Fibroblast of skin of right quadriceps (primary cell): ENCODE measurements at regions not wholly inside any gene's neighbourhood (a gene's known extent, or its start where the extent isn't known, plus 50 kb on each side); places are given as distances from the start of the nearest gene placed in this dataset.
A peak's percentile ranks its signal among the peaks of the same experiment; 100 is the strongest.

Source experiments
- DNase-seq: peaks from one replicate; pipeline ENCODE4 v3.0.0-alpha.2; 2013

DNA sequence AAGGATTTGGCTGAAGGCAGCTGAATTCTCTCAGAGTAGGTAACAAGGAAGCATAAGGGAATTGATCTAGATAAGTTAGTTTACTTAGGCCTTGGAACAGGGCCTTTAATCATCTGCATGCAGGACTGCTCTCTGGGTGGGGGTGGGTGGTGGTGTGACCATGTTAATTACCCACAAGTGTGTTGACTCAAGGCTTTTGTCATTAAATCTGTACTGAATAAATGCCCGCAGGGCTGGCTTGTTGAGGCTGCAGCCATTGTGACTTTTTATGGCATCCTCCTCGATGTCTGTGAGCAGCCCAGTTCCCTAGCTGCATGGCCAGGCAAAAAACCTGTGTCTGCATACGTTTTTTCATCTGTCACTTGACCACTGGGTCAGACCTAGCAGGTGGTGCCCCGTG, 63.5 kb upstream of the ASCC3 start:
- DNase-seq, result no peak

DNA sequence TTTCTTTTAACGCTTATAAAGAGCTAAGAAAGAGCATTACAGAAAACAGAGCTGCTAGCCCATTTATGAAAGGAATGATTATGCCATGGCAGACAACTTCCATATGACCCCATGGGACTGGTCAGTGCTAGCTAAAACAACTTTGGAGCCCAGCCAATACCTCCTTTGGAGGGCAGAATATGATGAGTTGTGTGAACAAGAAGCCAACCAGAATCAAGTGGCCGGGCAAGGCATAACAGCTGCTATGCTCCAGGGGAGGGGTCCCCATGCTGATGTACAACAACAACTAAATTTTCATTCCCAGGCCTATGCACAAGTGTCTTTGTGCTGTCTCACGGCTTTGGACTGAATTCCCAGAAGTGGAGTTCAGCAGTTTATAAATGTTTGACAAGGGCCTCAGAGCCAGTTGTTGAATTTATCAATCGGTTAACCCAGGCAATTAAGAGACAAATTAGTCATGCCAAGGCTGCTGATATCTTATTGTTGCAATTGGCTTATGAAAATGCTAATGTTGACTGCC, 65.0 kb upstream of the ASCC3 start:
- no peak for DNase-seq

DNA sequence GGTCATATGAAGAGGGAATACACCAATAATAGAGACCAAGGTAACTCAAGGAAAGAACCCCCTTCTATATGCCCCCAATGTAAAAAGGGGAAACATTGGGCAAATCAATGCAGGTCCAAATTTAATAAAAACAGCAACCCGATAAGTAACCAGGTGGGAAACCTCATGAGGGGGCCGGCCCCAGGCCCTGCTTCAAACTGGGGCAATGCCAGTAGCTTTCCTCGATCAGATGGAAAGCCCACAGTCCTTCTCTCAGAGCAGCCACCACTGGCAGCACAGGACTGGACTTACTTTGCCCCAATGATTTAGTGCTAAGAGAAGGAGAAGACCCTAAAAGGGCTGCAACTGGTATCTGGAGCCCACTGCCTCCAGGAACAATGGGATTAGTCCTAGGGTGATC, 65.6 kb upstream of the ASCC3 start:
- DNase-seq, result no peak

DNA sequence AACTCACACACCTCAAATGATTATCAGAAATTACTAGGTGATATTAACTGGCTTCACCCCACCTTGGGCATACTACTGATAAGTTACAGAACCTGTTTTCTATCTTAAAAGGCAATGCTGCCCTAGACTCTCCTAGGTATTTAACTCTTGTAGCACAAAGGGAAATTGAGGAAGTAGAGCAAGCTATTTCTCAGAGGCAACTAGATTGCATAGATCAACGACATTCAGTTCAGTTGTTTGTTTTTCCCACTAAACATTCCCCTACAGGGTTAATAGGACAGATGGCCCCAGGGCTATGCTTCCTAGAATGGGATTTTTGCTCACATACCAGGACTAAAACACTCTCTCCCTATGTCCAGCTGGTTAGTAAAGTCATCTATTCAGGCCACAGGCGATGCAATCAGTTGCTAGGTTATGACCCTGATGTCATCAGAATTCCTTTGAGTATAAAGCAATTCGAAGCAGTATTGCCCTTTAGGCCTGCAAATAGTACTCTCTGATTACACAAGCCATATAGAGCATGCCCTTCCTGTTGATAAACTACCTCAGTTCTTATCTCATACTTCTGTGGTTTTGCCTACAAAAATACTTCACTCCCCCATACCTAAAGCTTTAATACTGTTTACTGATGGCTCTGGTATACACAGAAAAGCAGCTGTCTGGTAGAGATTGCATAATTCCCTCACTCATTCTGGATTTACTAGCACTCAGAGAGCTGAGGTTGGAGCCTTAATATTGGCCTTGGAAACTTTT, 67.4 kb upstream of the ASCC3 start:
- DNase-seq, result no peak

DNA sequence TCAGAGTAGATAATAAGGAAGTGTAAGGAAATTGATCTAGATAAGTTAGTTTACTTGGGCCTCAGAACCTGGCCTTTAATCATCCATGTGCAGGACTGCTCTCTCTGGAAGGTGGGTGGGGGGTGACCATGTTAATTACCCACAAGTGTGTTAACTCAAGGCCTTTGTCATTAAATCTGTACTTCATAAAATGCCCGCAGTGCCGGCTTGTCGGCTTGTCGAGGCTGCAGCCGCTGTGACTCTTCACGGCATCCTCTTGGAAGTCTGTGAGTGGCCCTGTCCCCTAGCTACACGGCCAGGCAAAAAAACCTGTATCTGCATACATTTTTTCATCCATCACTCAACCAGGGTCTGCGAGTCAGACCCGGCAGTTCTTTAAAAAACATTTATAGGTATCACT, 70.9 kb upstream of the ASCC3 start:
- DNase-seq, result no peak

DNA sequence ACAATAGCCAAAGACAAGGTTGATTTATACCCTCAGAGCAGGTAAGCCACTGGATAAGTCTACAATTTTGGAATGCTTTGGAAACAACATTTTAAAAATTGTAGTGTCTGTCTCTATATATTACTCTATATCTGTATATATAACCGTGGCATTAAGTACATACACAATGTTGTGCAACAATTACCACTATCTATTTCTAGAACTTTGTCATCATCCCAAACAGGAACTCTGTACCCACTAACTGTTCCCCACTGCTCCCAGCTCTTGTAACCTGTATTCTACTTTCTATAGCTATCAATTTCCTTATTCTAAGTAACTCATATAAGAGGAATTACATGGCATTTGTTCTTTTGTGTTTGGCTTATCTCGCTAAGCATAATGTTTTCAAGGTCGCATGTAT, 78.2 kb upstream of the ASCC3 start:
- no peak for DNase-seq

DNA sequence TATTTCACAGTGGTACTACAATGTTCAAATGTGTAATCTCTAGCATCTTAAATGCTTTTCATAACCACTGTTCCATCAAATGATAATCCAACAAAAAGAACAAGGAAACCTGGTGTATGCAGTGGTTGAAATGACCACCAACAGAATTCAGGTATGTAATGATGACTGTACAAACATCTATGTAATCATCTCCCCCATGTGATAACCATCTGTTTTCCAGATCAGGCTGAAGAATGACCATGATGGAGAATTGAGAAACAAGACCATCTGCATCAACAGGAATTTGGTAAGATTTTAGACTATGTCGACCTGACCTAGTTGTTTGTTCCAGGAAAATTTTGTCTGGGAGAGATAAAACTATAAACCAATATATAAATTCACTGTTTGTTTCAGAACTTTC, 81.3 kb upstream of the ASCC3 start:
- no peak for DNase-seq

DNA sequence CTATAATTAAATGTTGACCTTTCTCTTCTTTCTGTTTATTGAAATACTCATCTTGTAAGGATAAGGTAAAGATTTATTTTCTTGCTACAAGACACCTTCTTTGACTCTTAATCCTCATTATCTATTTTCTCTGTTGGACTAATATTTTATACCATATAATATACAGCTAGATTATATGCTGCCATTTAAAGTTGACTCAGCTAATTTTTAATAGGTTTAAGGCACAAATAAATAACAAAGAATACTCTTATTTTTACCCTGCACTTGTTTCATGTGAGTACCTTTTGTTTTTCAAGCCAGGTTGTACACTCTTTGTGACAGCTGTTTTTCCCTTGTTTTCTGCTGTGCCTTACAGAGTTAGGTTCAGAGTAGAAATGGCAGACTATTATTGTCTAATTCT, 83.9 kb upstream of the ASCC3 start:
- DNase-seq, result no peak

DNA sequence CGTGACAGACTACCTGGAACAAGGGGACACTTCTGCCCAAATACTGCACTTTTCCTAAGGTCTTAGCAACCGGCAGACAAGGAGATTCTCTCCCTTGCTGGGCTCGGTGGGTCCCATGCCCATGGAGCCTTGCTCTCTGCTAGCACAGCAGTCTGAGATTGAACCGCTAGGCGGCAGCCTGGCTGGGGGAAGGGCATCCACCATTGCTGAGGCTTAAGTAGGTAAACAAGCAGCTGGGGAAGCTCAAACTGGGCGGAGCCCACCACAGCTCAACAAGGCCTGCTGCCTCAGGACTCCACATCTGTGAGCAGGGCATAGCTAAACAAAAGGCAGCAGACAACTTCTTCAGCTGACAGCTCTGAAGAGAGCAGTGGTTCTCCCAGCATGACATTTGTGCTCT, 87.8 kb upstream of the ASCC3 start:
- DNase-seq, result no peak

DNA sequence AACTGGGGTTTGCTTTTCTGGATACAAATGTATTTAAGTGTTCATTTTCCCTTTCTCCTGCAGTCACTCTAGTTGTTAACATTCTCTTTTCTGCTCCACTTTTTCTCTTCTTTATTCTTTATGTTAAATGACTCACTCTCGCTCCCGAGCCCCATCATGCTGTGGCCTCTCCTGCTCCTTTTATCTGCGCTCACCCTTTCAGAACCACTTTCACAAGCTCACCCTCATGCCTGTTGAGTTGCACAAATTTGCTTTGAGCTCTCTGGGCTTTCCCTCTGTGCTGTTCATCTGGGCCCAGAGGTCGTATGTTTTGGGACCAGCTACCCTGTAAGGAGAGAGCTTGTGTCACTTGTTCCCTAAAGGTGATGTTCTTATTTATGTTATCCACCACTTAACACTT, 98.1 kb upstream of the ASCC3 start:
- no peak for DNase-seq

DNA sequence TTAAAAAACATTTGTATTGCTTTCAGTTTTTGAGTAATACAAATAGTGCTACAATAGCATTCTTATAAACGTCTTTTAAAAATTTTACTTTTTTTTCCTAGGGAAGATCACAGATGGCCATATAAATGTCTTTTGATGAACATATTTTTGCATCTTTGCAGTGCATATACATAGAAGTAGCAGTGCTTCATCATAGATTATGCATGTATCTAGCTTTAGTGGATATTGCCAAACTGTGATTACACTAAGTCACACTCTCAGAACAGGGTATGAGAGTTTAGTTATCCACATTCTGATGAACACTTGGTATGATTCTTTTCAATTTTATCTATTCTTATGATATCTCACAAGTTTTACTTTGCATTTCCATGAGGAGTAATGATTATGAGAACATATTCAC, 99.8 kb upstream of the ASCC3 start:
- DNase-seq, result no peak

DNA sequence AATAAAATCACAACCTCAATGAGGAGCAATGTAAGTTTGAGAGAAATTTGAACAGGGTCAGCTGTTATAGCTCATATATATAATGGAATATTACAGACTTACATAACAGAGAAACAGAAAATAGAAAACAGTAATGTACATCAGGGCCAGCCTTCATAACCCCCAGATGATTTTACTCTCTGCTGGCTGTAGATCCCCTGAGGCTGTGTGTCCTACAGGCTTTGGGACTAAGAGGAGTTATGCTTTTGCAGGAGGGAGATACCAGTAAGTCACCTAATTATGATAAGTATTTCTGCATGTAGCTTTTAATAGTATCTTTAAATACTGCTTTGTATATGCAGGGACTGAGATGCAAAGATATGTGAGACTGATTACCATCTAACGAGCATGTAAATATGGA, 105.8 kb upstream of the ASCC3 start:
- DNase-seq, result no peak

DNA sequence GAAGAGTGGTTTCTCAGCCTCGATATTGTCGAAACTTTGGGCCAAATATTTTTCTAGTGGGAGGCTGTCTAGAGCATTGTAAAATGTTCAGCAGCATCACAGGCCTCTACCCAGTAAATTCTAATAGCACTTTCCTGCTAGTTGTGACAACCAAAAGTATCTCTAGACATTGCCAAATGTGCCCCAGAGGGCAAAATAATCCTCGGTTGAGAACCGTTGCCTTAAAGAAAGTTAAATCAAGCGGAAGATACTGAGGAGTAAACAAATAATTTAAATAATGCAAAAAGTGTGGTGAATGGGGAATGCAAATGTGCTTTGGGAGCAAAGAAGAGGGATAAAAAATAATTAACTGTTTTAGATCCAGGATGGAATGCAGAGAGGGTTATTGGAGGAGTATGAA, 106.4 kb upstream of the ASCC3 start:
- DNase-seq, result no peak

DNA sequence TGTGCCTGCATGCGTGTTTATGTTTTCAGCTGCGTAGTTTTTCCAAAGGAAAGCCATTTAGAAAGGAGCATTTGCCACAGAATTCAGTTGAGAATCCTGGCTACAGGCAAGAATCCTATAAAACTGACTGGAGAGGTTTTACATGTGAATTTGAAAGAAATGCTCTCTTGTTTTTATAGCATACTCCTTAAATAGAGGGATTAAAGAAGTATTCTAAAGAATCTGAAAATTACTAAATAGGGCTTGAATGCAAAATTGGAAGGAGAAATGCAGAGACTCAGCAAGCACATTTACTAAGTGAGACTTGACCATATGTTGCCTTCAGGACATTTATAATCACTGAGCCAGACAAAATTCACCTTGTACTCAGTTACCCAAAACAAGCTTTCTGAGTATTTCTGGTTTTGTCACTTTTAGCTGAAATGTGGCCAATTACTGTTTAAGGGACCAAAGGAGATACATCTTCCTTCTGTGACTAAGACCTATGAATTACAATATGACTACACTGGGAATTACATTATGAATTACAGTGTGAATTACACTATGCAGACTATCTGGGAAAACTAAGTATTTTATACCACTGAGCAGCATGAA, 107.4 kb upstream of the ASCC3 start:
- DNase-seq, result no peak

DNA sequence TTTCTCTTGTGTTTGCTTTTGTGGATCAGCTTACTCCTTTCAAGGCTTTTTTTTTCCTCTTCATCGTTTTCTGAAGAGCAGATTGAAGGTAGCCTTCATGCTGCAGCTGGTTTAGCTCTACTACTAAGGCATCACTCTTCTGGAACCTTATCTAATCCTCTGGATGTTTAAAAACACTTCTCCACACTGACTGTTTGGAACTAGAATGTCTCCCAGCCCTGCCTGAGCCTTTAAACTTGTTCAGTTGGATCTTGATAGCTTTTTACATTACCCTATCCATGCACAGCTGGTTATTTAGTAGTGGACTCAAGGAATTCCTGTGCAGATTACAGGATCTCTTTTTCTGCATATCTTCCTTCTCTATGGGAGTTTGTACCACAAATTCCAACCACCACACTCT, 108.9 kb upstream of the ASCC3 start:
- DNase-seq, result no peak

DNA sequence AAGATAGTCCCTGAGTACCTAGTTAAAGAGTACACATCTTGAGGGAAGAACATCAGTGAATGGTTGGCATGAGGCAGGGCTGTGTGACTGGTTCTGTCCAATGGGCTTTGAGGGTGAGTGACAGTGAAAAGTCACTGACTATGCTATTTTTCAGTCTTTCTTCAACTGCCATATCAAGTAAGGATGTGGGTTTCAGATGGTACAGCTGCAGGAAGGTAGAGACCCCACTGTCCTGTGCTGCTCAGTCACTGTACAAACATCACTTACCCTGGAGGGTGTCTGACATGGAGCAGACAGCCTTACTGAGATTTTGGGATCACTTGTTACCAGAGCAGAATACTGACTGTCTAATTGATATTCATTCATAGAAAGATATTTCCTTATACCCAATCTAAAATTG, 115.3 kb upstream of the ASCC3 start:
- no peak for DNase-seq

DNA sequence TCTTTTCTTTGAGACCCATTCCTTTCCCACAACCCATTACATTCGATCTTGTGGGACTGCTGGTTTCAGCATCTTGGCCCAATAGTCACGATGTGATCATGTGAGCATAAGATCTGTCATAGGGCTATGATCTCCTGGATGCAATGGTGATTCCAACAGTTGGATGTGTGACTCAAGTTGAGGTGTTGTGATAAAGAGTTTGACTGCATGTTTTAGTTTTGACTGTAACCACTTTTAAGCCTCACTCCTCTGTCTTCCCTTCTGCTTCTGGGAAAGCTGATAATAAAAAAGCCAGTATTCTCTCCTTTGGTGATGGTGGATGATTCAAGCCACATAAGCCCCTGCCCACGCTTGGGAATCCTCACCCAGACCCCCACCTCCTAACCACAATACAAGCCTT, 117.0 kb upstream of the ASCC3 start:
- DNase-seq, result peak; percentile 13

DNA sequence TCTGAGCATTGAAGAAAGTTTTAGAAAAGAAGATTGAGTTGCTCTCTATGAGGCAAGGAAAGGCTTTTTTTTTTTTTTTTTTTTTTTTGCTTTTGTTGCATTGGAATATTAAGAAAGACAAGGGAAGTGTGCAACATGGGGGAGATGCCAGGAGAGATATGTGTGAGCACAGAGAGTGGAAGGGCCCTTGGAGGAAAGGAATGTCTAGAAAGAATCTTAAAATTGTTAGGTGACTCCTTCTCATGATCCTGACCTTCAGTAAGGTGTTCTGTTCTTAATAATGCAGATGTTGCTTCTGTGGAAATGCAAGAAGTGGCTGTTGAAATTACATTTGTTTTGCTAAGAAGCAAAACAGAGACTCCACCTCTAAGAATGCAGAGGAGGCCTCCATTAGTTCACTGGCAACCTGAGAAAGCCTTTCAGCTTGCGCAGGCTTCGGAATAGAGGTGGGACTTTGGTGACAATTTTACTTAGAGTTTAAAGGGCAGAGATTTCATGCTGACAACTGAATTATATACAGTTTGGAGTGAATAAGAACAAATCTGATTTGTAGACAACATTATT, 118.0 kb upstream of the ASCC3 start:
- DNase-seq, result no peak

DNA sequence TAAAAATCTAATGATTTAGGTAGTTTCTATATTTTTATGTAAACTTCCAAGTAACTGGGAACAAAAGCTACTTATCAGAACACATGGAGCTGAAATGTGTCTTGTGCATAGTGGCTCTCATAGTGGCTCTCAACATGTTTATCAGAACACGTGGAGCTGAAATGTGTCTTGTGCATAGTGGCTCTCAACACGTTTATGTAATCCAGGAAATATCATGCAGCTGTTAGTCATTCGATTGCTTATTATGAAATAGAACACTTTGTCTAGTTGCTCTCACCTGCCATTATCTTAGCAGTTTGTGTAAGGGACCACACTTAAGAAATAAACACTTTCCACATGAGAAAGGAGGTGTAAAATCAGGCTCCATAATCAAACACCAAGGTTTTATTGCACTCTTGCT, 119.2 kb upstream of the ASCC3 start:
- DNase-seq, result no peak

DNA sequence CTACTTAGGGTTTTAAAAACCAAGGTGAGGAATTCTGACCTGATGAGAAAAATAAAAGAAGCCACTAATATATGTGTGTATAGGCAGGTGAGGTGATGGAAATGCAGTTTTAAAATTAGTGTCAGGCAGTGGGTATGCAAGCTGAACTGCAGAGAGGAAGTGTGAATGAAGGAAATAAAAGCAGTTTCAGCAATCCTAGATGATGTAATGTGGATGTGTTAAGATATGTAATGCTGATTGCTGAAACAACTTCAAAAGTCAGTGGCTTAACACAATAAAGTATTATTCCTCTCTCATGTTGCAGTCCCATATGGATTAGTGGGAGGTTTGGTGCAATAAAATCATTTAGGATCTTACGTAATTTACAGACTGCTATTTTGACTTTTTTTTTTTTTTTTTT, 119.9 kb upstream of the ASCC3 start:
- no peak for DNase-seq

DNA sequence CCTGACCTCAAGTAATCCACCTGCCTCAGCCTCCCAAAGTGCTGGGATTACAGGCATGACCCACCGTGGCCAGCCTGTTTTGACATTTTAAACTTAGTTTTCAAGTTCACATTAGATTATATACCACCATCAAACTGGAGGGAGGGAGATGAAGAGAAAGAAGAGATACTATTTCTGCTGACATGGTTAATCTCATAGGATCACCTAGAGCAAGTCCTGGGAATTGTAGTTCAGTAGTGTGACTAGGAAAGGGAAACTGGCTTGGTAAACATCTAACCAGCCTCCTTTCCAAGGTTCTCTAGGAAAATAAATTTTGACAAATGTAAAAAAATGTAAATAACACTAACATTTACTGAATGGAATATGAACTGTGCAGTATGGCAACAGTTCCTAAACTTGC, 120.5 kb upstream of the ASCC3 start:
- no peak for DNase-seq

DNA sequence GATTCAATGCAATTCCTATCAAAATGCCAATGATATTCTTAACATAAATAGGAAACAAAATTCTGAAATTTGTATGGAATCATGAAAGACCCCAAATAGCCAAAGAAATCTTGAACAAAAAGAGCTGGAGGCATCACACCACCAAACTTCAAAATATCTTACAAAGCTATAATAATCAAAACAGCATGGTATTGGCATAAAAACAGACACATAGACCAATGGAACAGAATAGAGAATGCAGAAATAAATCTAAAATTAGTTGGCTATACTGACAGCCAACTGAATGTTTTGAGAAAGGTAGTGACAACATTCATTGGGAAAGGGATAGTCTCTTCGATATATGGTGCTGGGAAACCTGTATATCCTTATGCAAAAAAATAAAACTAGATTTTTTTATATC, 121.9 kb upstream of the ASCC3 start:
- no peak for DNase-seq

DNA sequence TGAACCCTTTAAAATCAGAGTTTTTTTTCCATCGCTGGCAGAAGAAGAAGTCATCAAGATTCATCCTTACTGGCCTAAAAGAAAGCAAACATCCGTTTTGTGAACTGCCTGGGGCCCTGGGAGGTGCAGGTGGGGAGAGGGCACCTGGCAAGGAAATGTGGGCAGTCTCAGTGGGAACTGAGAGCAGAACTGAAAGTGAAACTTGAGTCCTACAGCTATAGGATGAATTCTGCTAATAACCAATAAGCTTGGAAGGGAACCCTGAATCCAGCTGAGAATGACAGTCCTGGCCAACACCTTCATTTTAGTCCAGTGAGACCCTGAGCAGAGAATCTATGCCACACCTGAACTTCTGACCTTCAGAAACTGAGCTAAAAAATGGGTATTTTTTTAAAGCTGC, 130.1 kb upstream of the ASCC3 start:
- DNase-seq, result no peak

DNA sequence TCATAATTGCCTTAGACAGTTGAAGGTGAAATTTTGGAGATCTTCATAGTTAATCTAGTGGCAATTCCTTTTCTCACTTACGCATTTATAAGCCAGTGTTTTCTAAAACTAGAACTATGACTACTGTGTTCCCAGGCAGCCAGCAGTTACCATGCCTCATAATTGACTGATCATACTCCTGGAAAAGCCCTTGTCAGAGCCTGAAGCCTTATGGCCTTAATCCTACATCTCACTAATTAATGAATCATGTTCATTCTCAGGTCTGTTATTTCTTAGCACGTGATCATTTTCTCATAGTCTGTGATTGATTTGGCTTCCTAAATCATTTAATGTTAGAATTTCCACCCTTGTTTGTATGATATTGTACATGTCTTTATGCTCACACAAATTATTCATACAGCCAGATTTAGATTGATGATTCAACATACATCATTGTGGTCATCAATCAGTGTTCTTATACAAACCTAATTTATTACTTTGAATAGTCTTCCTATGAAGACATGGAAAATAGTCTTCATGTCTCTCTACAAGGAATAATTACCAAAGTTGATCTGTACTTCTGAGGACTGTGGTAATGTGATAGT, 132.6 kb upstream of the ASCC3 start:
- DNase-seq, result no peak
